Progenitor cell of endocrine pancreas (in vitro differentiated cells): ENCODE measurements at regions not wholly inside any gene's neighbourhood (a gene's known extent, or its start where the extent isn't known, plus 50 kb on each side); places are given as distances from the start of the nearest gene placed in this dataset.

Experiments used
- DNase-seq: peaks from one replicate; pipeline ENCODE4 v3.0.0; 2021; ENCODE audit warnings: low spot score; ENCODE audit not compliant: unreplicated experiment
- H3K27ac Mint-ChIP-seq: 2 replicates; pipeline ENCODE4 v1.8.0; 2021; ENCODE audit warnings: mild to moderate bottlenecking, moderate library complexity, mixed read lengths
- H3K27me3 Mint-ChIP-seq: 2 replicates; pipeline ENCODE4 v1.8.0; 2021; ENCODE audit warnings: mixed read lengths
- H3K36me3 Mint-ChIP-seq: 2 replicates; pipeline ENCODE4 v1.8.0; 2022; ENCODE audit warnings: mixed read lengths; ENCODE audit not compliant: insufficient read depth
- H3K4me1 Mint-ChIP-seq: 2 replicates; pipeline ENCODE4 v1.8.0; 2021; ENCODE audit warnings: low read depth, mixed read lengths
- H3K4me3 Mint-ChIP-seq: 2 replicates; pipeline ENCODE4 v1.8.0; 2021; ENCODE audit warnings: low read depth, mild to moderate bottlenecking, moderate library complexity, mixed read lengths
- H3K9me3 Mint-ChIP-seq: 2 replicates; pipeline ENCODE4 v1.8.0; 2021; ENCODE audit warnings: low read depth, mixed read lengths
- CTCF ChIP-seq: fragments of 200-600 bp; sonication (generic); IDR thresholded peaks from one replicate; pipeline ENCODE4 v1.5.0; 2021; ENCODE audit warnings: antibody characterized with exemption, mild to moderate bottlenecking; ENCODE audit not compliant: unreplicated experiment

- Mint-ChIP-seq H3K4me1 (peaks cover 16% of the 10 kb centered on the region), H3K27me3 (peaks cover 6% of the 10 kb centered on the region), H3K9me3 (no peaks in the 10 kb centered on the region), H3K36me3 (no peaks in the 10 kb centered on the region), H3K4me3 (no peak overlapping the region), H3K27ac (no peak overlapping the region)
- no peak for TF ChIP-seq CTCF
- DNase-seq: no peak
Observed at GRCh38 chr4:148883435-148883834, 441.2 kb upstream of the NR3C2 start.

- peaks cover 6% of the 10 kb centered on the region for H3K27me3 Mint-ChIP-seq
- TF ChIP-seq CTCF: no peak
- H3K27ac Mint-ChIP-seq: no peak overlapping the region
- no peak for DNase-seq
- H3K4me3 Mint-ChIP-seq: no peak overlapping the region
- peaks cover 16% of the 10 kb centered on the region for H3K4me1 Mint-ChIP-seq
- H3K9me3 Mint-ChIP-seq: no peaks in the 10 kb centered on the region
- no peaks in the 10 kb centered on the region for H3K36me3 Mint-ChIP-seq
Observed at GRCh38 chr4:148881860-148882643, 439.8 kb upstream of the NR3C2 start.

GRCh38 chr4:148874331-148874730 is 432.1 kb upstream of the NR3C2 start:
- no peaks in the 10 kb centered on the region for H3K36me3 Mint-ChIP-seq
- TF ChIP-seq CTCF: no peak
- no peak for DNase-seq
- no peaks in the 10 kb centered on the region for H3K27me3 Mint-ChIP-seq
- peaks cover 5% of the 10 kb centered on the region for H3K9me3 Mint-ChIP-seq
- no peak overlapping the region for H3K27ac Mint-ChIP-seq
- H3K4me3 Mint-ChIP-seq: no peak overlapping the region
- H3K4me1 Mint-ChIP-seq: no peaks in the 10 kb centered on the region

GRCh38 chr4:148868191-148868590 is 426.0 kb upstream of the NR3C2 start:
- Mint-ChIP-seq H3K27me3 (no peaks in the 10 kb centered on the region), H3K4me3 (no peak overlapping the region), H3K4me1 (no peaks in the 10 kb centered on the region), H3K36me3 (no peaks in the 10 kb centered on the region), H3K9me3 (no peaks in the 10 kb centered on the region), H3K27ac (no peak overlapping the region)
- no peak for DNase-seq
- no peak for TF ChIP-seq CTCF

GRCh38 chr4:148866666-148867065 is 424.5 kb upstream of the NR3C2 start:
- DNase-seq: no peak
- Mint-ChIP-seq H3K27me3 (no peaks in the 10 kb centered on the region), H3K9me3 (no peaks in the 10 kb centered on the region), H3K4me3 (no peak overlapping the region), H3K36me3 (no peaks in the 10 kb centered on the region), H3K4me1 (no peaks in the 10 kb centered on the region), H3K27ac (no peak overlapping the region)
- TF ChIP-seq CTCF: no peak
